ENCODE measurements at regions not wholly inside any gene's neighbourhood (a gene's known extent, or its start where the extent isn't known, plus 50 kb on each side); places are given as distances from the start of the nearest gene placed in this dataset.

DNA sequence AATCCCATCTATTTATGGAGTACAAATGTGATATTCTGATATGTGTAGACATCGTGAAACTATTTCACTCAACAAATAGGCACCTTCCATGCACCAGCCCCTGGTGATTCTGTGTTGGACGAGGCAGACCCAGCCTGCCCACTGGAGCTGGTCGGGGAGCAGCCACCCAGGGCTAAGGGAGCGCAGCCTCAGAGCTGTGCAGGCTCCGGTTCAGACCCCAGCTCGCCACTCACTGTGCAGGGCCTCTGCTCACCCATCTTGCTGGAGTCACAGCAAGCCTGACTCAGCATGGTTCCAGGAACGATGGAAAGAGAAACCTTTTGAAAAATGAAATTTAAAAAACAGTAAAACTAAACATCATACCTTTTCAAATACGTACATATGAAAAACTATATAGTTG, 52.3 kb upstream of the BCL11B start:
- TF ChIP-seq EZH2 (IDR thresholded peaks at IDR 0.05; ENCODE audit: borderline replicate concordance, low read depth, low read length, severe bottlenecking) (no peak), POLR2A (IDR thresholded peaks at IDR 0.05; ENCODE audit: low read depth, low read length) (no peak), POLR2AphosphoS5 (IDR thresholded peaks at IDR 0.05; ENCODE audit: insufficient read depth, low read depth, low read length) (no peak), FOS (IDR thresholded peaks at IDR 0.05; ENCODE audit: borderline replicate concordance, insufficient read depth, low read length) (no peak), MAX (IDR thresholded peaks at IDR 0.05; ENCODE audit: insufficient read depth, insufficient read length) (no peak), JUN (IDR thresholded peaks at IDR 0.05; ENCODE audit: borderline replicate concordance, insufficient read depth, insufficient read length, low read depth) (no peak), GATA2 (IDR thresholded peaks at IDR 0.05; ENCODE audit: insufficient read depth, insufficient read length, low read depth, low read length) (no peak), MYC (IDR thresholded peaks at IDR 0.05; ENCODE audit: low read depth, low read length) (no peak)
- TF ChIP-seq, protein P1, sequence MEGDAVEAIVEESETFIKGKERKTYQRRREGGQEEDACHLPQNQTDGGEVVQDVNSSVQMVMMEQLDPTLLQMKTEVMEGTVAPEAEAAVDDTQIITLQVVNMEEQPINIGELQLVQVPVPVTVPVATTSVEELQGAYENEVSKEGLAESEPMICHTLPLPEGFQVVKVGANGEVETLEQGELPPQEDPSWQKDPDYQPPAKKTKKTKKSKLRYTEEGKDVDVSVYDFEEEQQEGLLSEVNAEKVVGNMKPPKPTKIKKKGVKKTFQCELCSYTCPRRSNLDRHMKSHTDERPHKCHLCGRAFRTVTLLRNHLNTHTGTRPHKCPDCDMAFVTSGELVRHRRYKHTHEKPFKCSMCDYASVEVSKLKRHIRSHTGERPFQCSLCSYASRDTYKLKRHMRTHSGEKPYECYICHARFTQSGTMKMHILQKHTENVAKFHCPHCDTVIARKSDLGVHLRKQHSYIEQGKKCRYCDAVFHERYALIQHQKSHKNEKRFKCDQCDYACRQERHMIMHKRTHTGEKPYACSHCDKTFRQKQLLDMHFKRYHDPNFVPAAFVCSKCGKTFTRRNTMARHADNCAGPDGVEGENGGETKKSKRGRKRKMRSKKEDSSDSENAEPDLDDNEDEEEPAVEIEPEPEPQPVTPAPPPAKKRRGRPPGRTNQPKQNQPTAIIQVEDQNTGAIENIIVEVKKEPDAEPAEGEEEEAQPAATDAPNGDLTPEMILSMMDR (IDR thresholded peaks at IDR 0.05; ENCODE audit: extremely low read depth in 1 of 2, insufficient read depth in 1 of 2, low read depth in 1 of 2, low read length in 2 of 2): no peak
